HG03457 (cell line): ENCODE measurements at regions not wholly inside any gene's neighbourhood (a gene's known extent, or its start where the extent isn't known, plus 50 kb on each side); places are given as distances from the start of the nearest gene placed in this dataset.

Source experiments
- ATAC-seq: cut with Tn5 transposase; IDR thresholded peaks from one replicate; pipeline ENCODE4 v1.9.1; 2021; ENCODE audit warnings: moderate number of reproducible peaks; ENCODE audit not compliant: unreplicated experiment

- ATAC-seq, result no peak
Measured at GRCh38 chr19:28859811-28860210, 353.1 kb downstream of the UQCRFS1 start.

- ATAC-seq, result no peak
Measured at GRCh38 chr19:28858933-28859332, 354.0 kb downstream of the UQCRFS1 start.

- no peak for ATAC-seq
Measured at GRCh38 chr19:28857967-28858366, 355.0 kb downstream of the UQCRFS1 start.

GRCh38 chr19:28855216-28855615 is 357.7 kb downstream of the UQCRFS1 start:
- ATAC-seq, result no peak

DNA sequence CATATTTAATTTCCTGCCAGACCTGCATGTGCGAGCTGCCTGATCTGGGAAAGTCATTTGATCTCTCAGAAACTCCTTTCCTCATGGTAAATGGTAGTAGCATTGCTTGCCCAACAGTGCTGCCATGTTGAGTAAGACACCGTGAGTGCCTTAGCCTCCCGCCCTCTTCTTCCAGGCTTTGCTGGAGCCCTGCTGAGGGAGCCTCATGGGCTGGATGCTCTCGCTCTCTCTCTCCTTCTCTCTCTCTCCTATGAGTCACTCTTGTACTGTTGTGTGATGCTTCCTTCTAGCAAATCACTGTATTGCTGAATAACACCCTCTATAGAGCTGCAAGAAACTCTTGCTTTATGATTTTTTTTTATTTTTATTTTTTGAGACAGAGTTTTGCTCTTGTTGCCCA is 365.5 kb downstream of the UQCRFS1 start:
- ATAC-seq, result no peak

GRCh38 chr19:28846094-28846812 is 366.7 kb downstream of the UQCRFS1 start:
- no peak for ATAC-seq

- no peak for ATAC-seq
Measured at GRCh38 chr19:28843761-28844492, 369.0 kb downstream of the UQCRFS1 start.

DNA sequence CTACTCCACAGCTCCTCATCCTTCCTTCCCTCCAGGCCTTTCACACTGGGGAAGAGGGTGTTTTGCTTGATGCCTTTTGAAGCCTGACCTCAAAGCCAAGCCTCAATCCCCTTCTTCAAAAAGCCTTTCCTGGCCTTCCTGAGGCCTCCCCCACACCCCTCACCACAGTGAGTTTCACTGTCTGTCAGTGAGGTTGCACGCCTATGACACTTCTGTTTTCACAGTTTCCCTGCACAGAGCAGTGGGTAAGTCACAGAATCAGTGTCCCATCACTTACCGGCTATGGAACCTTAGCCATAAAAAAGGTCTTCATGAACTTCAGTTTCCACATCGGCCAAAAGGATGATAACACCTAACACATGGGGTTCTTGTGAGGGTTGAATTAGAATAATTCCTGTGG is 371.4 kb downstream of the UQCRFS1 start:
- ATAC-seq, result no peak

DNA sequence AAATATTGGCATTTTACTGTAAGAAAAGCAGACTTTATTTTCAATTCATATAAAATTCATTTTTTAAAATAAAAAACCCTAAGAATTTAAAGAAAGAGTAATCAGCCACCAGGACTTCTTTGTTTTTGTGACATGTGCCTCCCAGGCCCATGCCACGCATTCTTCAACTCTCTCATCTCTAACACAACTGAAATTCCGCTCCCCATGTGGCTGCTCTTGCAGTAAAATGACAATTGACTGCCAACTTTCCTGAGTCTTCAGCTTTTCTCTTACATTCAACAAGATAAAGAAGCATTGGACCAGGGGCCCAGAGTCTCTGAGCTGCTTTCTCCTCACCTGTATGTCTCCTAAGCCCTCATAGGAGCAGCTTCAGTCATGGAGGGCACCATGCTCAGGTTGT is 372.1 kb downstream of the UQCRFS1 start:
- no peak for ATAC-seq

DNA sequence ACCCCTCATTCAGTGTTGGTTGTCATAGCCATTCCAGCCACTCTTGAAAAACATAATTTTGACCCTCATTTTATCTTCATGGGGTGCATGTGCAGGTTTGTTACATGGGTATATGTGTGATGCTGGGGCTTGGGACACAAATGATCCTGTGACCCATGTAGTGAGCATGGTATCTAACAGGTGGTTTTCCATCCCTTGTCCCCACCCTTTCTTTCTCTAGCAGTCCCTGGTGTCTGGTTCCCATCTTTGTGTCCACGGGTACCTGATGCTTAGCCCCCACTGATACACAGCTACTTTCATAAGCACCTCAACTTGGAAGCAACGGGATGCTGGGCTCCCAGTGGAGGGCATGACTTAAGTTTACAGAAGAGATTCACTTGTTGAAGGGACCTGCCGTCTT is 373.5 kb downstream of the UQCRFS1 start:
- no peak for ATAC-seq

DNA sequence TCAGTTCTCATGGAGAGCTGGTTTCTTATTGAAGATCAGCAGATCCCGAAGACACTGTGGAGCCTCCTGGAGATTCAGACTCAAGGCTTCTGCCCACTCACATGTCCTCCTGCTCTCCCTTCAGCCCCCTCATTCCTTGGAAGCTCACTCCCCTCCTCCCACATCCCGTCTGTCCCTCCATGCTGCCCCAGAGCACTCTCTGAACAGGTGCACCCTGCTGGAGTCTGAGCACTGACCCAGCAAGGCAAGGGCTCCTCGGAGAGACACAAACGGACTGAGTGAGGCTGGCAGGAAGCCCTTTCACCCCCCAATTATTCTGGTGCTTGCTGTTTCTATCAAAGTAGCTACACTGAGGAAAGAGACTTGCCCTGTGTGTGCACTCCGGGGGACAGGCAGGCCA is 374.0 kb downstream of the UQCRFS1 start:
- ATAC-seq, result no peak

- ATAC-seq, result no peak
Measured at GRCh38 chr19:28836421-28836820, 376.5 kb downstream of the UQCRFS1 start.

GRCh38 chr19:28834996-28835395 is 378.0 kb downstream of the UQCRFS1 start:
- ATAC-seq, result no peak

DNA sequence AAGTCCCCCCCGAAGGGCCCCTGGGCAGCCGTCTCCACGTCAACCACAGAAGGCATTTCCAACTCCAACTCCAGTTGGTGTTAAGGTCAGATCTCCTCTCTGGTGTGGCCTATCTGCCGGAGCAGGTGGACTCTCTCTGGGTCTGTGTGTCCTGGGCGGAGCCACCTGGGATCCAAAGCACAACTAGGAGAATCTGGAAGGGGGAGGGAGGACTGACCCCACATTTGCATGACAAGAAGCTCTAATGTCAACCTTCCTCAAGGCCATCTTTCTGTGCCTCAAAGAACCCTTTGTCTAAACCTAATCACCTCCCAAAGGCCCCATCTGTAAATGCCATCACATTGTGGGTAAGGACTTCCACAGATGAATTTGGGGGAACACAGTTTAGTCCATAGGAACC is 381.5 kb downstream of the UQCRFS1 start:
- ATAC-seq, result no peak

DNA sequence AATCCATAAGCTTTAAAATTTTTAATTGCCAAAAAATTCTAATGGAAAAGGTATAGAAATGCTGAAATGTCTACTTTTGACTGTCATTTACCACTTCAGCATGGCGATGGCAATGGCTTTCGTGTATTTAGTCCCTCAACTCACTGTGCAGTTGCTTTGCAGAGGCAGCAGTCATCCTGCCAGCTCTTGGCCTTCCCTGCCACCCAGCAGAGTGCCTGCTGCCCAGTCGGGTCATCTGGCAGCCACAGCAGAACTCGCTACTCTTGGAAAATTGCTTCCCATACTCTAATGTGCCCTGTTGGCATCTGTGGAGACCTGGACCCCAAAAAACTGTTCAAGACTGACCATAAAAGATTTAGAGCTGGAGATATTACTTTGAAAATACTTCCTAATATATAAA is 383.2 kb downstream of the UQCRFS1 start:
- no peak for ATAC-seq

GRCh38 chr19:28829359-28829758 is 383.6 kb downstream of the UQCRFS1 start:
- no peak for ATAC-seq

DNA sequence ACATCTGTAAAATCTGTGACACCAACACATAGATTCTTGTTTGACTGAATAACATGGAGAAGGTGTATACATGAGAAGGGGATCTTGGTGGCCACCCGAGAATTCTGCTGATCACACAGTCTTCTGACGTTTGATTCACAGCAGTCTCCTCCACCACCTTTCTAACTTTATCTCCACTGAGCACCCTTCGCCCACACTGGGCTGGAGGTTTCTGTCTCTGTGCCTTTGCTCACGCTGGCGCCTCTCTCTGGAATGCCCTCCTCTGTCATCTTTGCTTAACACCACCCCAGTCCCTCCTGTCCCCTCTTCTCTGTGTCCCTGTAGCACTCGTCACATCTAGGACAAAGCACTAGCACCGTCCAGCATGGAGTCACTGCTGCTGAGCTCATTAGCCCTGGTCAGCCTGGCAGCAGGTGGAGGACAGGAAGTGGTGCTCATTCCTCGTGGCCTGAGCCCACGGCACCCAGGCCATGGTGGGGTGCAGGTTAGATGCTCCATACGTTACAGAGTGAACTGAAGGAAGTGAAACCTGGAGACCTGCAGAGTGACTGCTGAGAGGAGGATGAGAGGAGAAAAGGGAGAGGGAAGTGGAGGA is 384.6 kb downstream of the UQCRFS1 start:
- ATAC-seq, result no peak

DNA sequence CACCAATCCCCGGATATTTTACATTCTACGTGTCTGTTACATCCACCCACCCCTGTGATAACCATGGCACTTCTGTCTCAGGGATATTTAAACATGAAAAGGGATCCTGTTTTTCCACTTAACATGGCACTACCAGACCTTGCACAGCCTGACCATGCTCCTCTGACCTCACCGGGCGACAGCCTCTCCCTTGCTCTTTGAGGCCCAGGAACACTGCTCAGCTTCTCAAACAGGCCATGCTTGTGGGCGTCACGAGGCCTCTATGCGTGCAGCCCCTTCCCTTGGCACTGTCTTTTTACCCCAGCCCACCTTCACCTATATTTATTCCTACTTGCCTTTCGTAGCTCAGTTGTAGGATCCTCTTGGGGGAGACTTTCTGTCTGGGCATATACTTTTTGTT is 385.6 kb downstream of the UQCRFS1 start:
- ATAC-seq, result no peak

DNA sequence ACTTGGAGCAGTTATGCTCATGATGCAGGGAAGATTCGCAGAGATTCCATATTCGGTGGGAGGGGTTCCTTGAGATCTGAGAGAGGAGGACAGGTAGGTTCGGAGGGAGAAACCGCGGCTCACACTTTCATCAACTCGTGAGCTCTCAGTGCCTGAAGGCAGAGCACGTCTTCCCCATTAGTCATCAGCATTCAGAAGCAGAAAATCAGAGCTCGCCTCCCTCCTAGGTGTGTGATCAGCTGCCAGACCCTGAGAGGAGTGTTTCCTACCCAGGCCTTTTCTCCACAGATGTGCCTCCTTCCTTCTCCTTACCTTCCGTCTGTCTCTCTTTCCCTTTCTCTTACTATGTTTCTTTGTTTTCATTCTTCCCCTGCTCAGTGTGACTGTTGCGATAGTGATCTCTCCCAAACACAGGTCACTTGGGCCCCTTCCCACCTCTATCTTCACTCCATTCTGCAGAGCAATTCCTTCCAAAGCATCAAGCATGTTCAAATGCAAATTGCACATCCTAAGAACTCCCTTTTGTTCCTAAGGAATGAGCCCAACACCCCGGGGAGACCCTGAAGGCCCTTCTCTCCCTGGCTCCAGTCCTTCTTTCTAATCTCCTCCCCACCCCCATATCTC is 389.5 kb downstream of the UQCRFS1 start:
- no peak for ATAC-seq

GRCh38 chr19:28820289-28820688 is 392.7 kb downstream of the UQCRFS1 start:
- no peak for ATAC-seq

DNA sequence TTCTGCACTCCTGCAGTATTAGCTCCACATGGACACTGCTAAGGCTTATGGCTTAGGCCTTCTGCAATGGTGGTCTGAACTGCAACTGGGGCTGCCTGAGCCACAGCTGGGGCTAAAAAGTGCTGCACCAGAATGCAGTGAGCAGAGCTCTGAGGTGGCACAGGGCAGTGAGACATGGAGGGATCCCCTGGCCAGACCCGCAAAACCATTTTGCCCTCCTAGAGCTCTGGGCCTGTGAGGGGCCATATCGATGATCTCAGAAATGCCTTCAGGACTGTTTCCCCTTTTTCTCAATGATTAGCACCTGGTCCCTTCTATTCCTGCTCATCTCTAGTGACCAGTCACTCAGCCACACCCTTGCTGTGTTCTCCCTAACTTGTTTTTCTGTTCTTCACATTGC is 397.7 kb downstream of the UQCRFS1 start:
- no peak for ATAC-seq

DNA sequence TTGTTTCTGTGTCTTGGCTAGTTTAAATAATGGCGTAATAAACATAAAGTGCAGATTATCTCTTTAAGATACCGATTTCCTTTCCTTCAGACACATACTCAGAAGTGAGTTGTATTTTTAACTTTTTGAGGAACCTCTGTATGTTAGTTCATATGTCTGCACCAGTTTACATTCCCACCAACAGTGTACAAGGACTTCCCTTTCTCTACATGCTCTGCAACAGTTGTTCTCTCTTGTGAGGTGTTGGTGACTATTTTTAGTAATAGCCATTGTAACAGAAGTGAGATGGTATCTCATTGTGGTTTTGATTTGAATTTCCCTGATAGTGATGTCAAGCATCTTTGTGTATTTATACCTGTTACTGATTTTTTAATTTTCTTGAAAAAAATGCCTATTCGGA is 418.6 kb downstream of the UQCRFS1 start:
- ATAC-seq, result no peak
